Limb (tissue), 2 donors: ENCODE measurements at regions not wholly inside any gene's neighbourhood (a gene's known extent, or its start where the extent isn't known, plus 50 kb on each side); places are given as distances from the start of the nearest gene placed in this dataset.

Source experiments
- DNase-seq, 2 donors: peaks; one replicate each; pipeline ENCODE4 v3.0.0-alpha.2; 2016; ENCODE audit errors: extremely low spot score in 2 of 2

- DNase-seq: peak in 1 of 2 donors; percentile 33
These were observed 217.0 kb downstream of the KIF26A start for GRCh38 chr14:104355101-104356019.

- peak in 1 of 2 donors; percentile 42 for DNase-seq
These were observed 217.8 kb downstream of the KIF26A start for GRCh38 chr14:104356020-104356737.

GRCh38 chr14:104356738-104357688, 218.6 kb downstream of the KIF26A start:
- DNase-seq: peak in 1 of 2 donors; percentile 19

- peak in 1 of 2 donors; percentile 24 for DNase-seq
These were observed 219.5 kb downstream of the KIF26A start for GRCh38 chr14:104357689-104358527.

GRCh38 chr14:104358528-104359300, 220.3 kb downstream of the KIF26A start:
- DNase-seq: peak in 1 of 2 donors; percentile 19

GRCh38 chr14:104359301-104359968, 220.1 kb upstream of the C14orf180 start:
- peak in 1 of 2 donors; percentile 21 for DNase-seq

- DNase-seq: no peak
These were observed 219.6 kb upstream of the C14orf180 start for GRCh38 chr14:104359969-104360442.

- no peak for DNase-seq
These were observed 219.1 kb upstream of the C14orf180 start for GRCh38 chr14:104360501-104360900.

- DNase-seq: peak in 1 of 2 donors; percentile 24
These were observed 218.4 kb upstream of the C14orf180 start for GRCh38 chr14:104361101-104361591.

GRCh38 chr14:104361921-104362681, 217.5 kb upstream of the C14orf180 start:
- DNase-seq: peak in 1 of 2 donors; percentile 22

- peak in 1 of 2 donors; percentile 21 for DNase-seq
These were observed 216.6 kb upstream of the C14orf180 start for GRCh38 chr14:104362761-104363605.

- peak in 1 of 2 donors; percentile 17 for DNase-seq
These were observed 215.4 kb upstream of the C14orf180 start for GRCh38 chr14:104363891-104364760.

- no peak for DNase-seq
These were observed 214.7 kb upstream of the C14orf180 start for GRCh38 chr14:104364830-104365229.

GRCh38 chr14:104366931-104367865, 212.4 kb upstream of the C14orf180 start:
- DNase-seq: no peak
